IMR-90 (cell line): ENCODE measurements at regions not wholly inside any gene's neighbourhood (a gene's known extent, or its start where the extent isn't known, plus 50 kb on each side); places are given as distances from the start of the nearest gene placed in this dataset.

Experiments
- ATAC-seq: fragments of 200-7000 bp; cut with Tn5 transposase; 2 replicates; pipeline ENCODE4 v1.9.1; 2020; ENCODE audit warnings: low read depth, mild to moderate bottlenecking, moderate library complexity
- BruUV-seq: library from RNA; stranded (reverse); fragments of 400-500 nt; replicated peaks from 2 replicates; lab custom pipeline; 2021; lab: Mats Ljungman, UMichigan
- CTCF ChIA-PET: fragments of 300-600 bp; formaldehyde crosslinking; extraction: SDS; loops from one replicate; lab custom pipeline; 2021; ENCODE audit warnings: antibody characterized with exemption; lab: Yijun Ruan, JAX
- POLR2A ChIA-PET: fragments of 300-600 bp; sonication (Branson Sonifier 250); formaldehyde crosslinking; loops from one replicate; lab custom pipeline; 2022; ENCODE audit warnings: antibody characterized with exemption; ENCODE audit not compliant: unreplicated experiment; lab: Charles Lee
- DNase-seq: peaks from one replicate; pipeline ENCODE4 v3.0.0; 2013
- H2AFZ ChIP-seq: replicated peaks from 2 replicates; pipeline ENCODE3; 2013; ENCODE audit warnings: low read length, mild to moderate bottlenecking; ENCODE audit not compliant: poor library complexity
- H2AK5ac ChIP-seq: 2 replicates; pipeline ENCODE4 v1.6.1; 2013; ENCODE audit warnings: low read depth, low read length, inconsistent platforms
- H2AK9ac ChIP-seq: replicated peaks from 2 replicates; pipeline ENCODE3; 2013; ENCODE audit warnings: mild to moderate bottlenecking, low read depth, low read length, moderate library complexity; ENCODE audit not compliant: poor library complexity
- H2BK120ac ChIP-seq: 2 replicates; pipeline ENCODE4 v1.6.1; 2013; ENCODE audit warnings: low read depth, low read length, inconsistent platforms
- H2BK15ac ChIP-seq: 3 replicates; pipeline ENCODE4 v1.6.1; 2013; ENCODE audit warnings: low read depth, low read length, inconsistent platforms
- H2BK20ac ChIP-seq: 2 replicates; pipeline ENCODE4 v1.6.1; 2013; ENCODE audit warnings: low read depth, mild to moderate bottlenecking, inconsistent platforms, low read length, moderate library complexity
- H2BK5ac ChIP-seq: 2 replicates; pipeline ENCODE4 v1.6.1; 2013; ENCODE audit warnings: mild to moderate bottlenecking, low read depth, low read length, inconsistent platforms; ENCODE audit not compliant: poor library complexity, severe bottlenecking
- H3K14ac ChIP-seq: replicated peaks from 2 replicates; pipeline ENCODE4 v1.6.1; 2013; ENCODE audit warnings: low read depth, low read length, inconsistent platforms
- H3K18ac ChIP-seq: 2 replicates; pipeline ENCODE4 v1.6.1; 2013; ENCODE audit warnings: low read depth, low read length, control low read depth
- H3K23ac ChIP-seq: 2 replicates; pipeline ENCODE4 v1.6.1; 2013; ENCODE audit warnings: low read depth, low read length, inconsistent platforms
- H3K27ac ChIP-seq: 2 replicates; pipeline ENCODE4 v1.5.1; 2013; ENCODE audit warnings: mild to moderate bottlenecking, control low read depth, low read length; ENCODE audit not compliant: insufficient read depth
- H3K27me3 ChIP-seq: 2 replicates; pipeline ENCODE4 v1.6.1; 2013; ENCODE audit warnings: low read length; ENCODE audit not compliant: control insufficient read depth, insufficient read depth
- H3K36me3 ChIP-seq: 2 replicates; pipeline ENCODE4 v1.6.1; 2013; ENCODE audit warnings: low read length, mixed read lengths; ENCODE audit not compliant: control insufficient read depth, insufficient read depth
- H3K4ac ChIP-seq: 2 replicates; pipeline ENCODE4 v1.6.1; 2013; ENCODE audit warnings: low read depth, low read length, inconsistent platforms
- H3K4me1 ChIP-seq: 2 replicates; pipeline ENCODE4 v1.6.1; 2013; ENCODE audit warnings: low read length, mixed read lengths; ENCODE audit not compliant: control insufficient read depth, insufficient read depth
- H3K4me2 ChIP-seq: 2 replicates; pipeline ENCODE4 v1.6.1; 2013; ENCODE audit warnings: low read depth, mild to moderate bottlenecking, control low read depth, low read length, moderate library complexity
- H3K4me3 ChIP-seq: 2 replicates; pipeline ENCODE4 v1.5.1; 2013; ENCODE audit warnings: low read depth, mild to moderate bottlenecking, control low read depth, low read length, moderate library complexity; ENCODE audit not compliant: insufficient read depth
- H3K56ac ChIP-seq: 2 replicates; pipeline ENCODE4 v1.6.1; 2013; ENCODE audit warnings: low read length, inconsistent platforms; ENCODE audit not compliant: insufficient read depth; ENCODE audit errors: extremely low read depth
- H3K79me1 ChIP-seq, 2 experiments: 2 replicates each; pipeline ENCODE4 v1.6.1; 2013; ENCODE audit warnings: low read length in 2 of 2, inconsistent platforms in 1 of 2, low read depth in 1 of 2
- H3K9ac ChIP-seq: 2 replicates; pipeline ENCODE4 v1.6.1; 2013; ENCODE audit warnings: low read depth, low read length, control low read depth
- H3K9me1 ChIP-seq: 2 replicates; pipeline ENCODE4 v1.6.1; 2013; ENCODE audit warnings: low read length, inconsistent platforms; ENCODE audit not compliant: insufficient read depth
- H3K9me3 ChIP-seq: 2 replicates; pipeline ENCODE4 v1.6.1; 2013; ENCODE audit warnings: low read length; ENCODE audit not compliant: control insufficient read depth, insufficient read depth
- H4K20me1 ChIP-seq: 2 replicates; pipeline ENCODE4 v1.6.1; 2013; ENCODE audit warnings: low read length, inconsistent platforms; ENCODE audit not compliant: insufficient read depth
- H4K5ac ChIP-seq: 2 replicates; pipeline ENCODE4 v1.6.1; 2013; ENCODE audit warnings: mild to moderate bottlenecking, low read depth, low read length, control low read depth
- H4K8ac ChIP-seq, 2 experiments: 2 replicates each; pipeline ENCODE4 v1.6.1; 2013; ENCODE audit warnings: low read depth in 2 of 2, low read length in 2 of 2, control low read depth in 1 of 2, inconsistent platforms in 1 of 2
- H4K91ac ChIP-seq: 2 replicates; pipeline ENCODE4 v1.6.1; 2013; ENCODE audit warnings: low read depth, low read length, inconsistent platforms; ENCODE audit not compliant: insufficient read depth
- BHLHE40 ChIP-seq: fragments of 150-350 bp; IDR thresholded peaks from 2 replicates; pipeline ENCODE4 v1.6.1; 2016; ENCODE audit warnings: mild to moderate bottlenecking, low read depth, low read length
- CEBPB ChIP-seq: IDR thresholded peaks from 2 replicates; pipeline ENCODE4 v1.6.1; 2012; ENCODE audit warnings: low read depth, low read length, improper control_type of control experiment
- MAZ ChIP-seq: IDR thresholded peaks from 2 replicates; pipeline ENCODE4 v1.6.1; 2012; ENCODE audit warnings: low read depth, mild to moderate bottlenecking, low read length, improper control_type of control experiment, moderate library complexity, borderline replicate concordance
- POLR2A ChIP-seq: IDR thresholded peaks from 2 replicates; pipeline ENCODE4 v1.6.1; 2012; ENCODE audit warnings: mild to moderate bottlenecking, low read depth, low read length
- RFX5 ChIP-seq: IDR thresholded peaks from 2 replicates; pipeline ENCODE4 v1.8.0; 2012; ENCODE audit warnings: low read depth, mild to moderate bottlenecking, low read length, moderate library complexity
- dilution Hi-C: fragments of 300-500 bp; cut with HindIII; formaldehyde crosslinking; loops from one replicate; pipeline ENCODE4 v1.14.3; 2018; ENCODE audit warnings: low sequenced_read_pairs; ENCODE audit not compliant: unreplicated experiment
- in situ Hi-C: fragments of 300-500 bp; cut with MboI; formaldehyde crosslinking; loops from 3 replicates; pipeline ENCODE4 v1.14.3; 2019; ENCODE audit warnings: low sequenced_read_pairs, inconsistent platforms, mixed read lengths
- intact Hi-C: fragments of 100-400 bp; cut with micrococcal nuclease; formaldehyde crosslinking; loops from 2 replicates; pipeline ENCODE4 v1.10.0; 2022

DNA sequence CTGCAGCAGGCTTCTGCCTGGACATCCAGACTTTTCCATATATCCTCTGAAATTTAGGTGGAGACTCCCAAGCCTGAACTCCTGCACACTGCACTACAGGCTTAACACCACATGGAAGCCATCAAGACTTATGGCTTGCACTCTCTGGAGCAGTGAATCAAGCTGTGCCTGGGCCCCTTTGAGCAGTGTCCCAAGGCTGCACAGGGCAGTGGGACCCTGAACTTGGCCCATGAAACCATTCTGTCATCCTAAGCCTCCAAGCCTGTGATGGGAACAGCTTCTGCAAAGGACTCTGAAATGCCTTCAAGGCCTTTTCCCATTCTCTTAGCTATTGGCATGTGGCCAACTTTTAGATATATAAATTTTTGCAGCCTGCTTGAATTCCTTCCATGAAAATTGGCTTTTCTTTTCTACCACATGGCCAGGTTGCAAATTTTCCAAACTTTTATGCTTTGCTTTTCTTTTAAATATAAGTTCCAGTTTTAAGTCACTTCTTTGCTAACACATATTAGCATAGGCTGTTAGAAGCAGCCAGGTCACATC is 257.8 kb upstream of the DCBLD2 start:
- dilution Hi-C loops: no loop called here
- Histone ChIP-seq H3K4me2 (no peak overlapping the region), H3K36me3 (no peaks in the 10 kb centered on the region), H3K23ac (no peak overlapping the region), H3K56ac (no peak overlapping the region), H3K4me3 (no peak overlapping the region), H4K5ac (no peak overlapping the region), H2AK5ac (no peak overlapping the region), H2BK15ac (no peak overlapping the region), H2BK20ac (no peak overlapping the region), H3K27ac (no peak overlapping the region), H2AK9ac (no peak overlapping the region), H2BK5ac (no peak overlapping the region), H3K4ac (no peak overlapping the region), H3K9me3 (peaks cover 14% of the 10 kb centered on the region), H2BK120ac (no peak overlapping the region), H3K9me1 (no peaks in the 10 kb centered on the region), H3K79me1 (no peaks in the 10 kb centered on the region), H3K9ac (no peak overlapping the region), H4K20me1 (no peaks in the 10 kb centered on the region), H3K14ac (no peak overlapping the region), H3K4me1 (no peaks in the 10 kb centered on the region), H3K27me3 (no peaks in the 10 kb centered on the region), H2AFZ (no peak overlapping the region), H4K91ac (no peak overlapping the region), H4K8ac (no peak overlapping the region), H3K18ac (no peak overlapping the region)
- intact Hi-C loops: no loop called here
- TF ChIP-seq MAZ (no peak), POLR2A (no peak), RFX5 (no peak), BHLHE40 (no peak), CEBPB (no peak)
- BruUV-seq: no TSS peak
- ATAC-seq: no peak
- in situ Hi-C loops: no loop called here
- ChIA-PET POLR2A (no interaction called here), CTCF (interaction anchor here (1.0 kb wide), 1 partner anchor 136 kb away, joined by 17 read pairs; no protein-coding TSS in a partner anchor)
- no peak for DNase-seq
